ENCODE measurements at regions not wholly inside any gene's neighbourhood (a gene's known extent, or its start where the extent isn't known, plus 50 kb on each side); places are given as distances from the start of the nearest gene placed in this dataset.

DNA sequence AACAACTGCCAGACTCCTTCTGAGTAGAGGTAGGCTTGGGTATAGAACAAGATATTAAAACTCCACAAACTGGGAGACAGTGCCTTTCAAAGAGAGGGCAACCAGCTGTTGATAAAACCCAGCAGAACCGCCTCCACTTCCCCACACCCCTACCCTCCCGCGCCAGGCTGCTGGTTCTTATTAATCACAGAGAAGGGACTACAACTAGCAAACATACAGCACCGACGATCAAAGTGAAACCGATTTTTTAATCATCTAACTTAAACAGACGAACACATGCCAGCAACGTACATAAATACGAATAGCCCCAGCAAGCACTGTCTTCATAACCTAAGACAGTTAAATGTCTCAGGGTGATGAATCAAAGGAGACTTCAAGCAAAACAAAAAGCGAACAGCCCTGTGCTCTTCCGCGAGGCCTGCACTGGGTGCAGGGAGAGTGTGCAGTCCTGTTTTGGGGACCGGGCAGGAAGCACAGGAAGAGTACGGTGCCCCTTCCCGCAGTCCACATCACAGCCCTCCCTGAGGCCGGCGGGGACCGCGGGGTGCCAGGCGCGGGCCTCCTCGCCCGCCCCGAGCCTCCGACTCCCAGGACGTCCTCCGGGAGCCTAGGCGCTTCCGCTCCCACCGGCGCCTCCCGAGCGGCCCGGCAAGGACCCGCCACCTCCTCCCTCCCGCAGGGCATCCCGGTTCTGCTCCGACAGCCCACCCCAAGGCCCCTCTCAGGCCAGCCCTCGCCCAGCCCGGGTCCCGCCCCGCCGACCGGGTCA lies 75.1 kb upstream of the VGLL4 start:
- H3K27ac ChIP-seq = peak overlapping the region; percentile 87 to 99 (median 98)
- no peaks in the 10 kb centered on the region for H3K9me3 ChIP-seq
- TF ChIP-seq POLR2A (IDR thresholded peaks at IDR 0.05) = peak in 2 of 4 donors; percentile 6 to 37
- TF ChIP-seq, protein P1, sequence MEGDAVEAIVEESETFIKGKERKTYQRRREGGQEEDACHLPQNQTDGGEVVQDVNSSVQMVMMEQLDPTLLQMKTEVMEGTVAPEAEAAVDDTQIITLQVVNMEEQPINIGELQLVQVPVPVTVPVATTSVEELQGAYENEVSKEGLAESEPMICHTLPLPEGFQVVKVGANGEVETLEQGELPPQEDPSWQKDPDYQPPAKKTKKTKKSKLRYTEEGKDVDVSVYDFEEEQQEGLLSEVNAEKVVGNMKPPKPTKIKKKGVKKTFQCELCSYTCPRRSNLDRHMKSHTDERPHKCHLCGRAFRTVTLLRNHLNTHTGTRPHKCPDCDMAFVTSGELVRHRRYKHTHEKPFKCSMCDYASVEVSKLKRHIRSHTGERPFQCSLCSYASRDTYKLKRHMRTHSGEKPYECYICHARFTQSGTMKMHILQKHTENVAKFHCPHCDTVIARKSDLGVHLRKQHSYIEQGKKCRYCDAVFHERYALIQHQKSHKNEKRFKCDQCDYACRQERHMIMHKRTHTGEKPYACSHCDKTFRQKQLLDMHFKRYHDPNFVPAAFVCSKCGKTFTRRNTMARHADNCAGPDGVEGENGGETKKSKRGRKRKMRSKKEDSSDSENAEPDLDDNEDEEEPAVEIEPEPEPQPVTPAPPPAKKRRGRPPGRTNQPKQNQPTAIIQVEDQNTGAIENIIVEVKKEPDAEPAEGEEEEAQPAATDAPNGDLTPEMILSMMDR (IDR thresholded peaks at IDR 0.05) = no peak
- WGBS, 2 donors = 1 to 2% methylated on average over 10 to 25 of the region's 44 CpGs
- H3K4me1 ChIP-seq = peaks cover 14 to 58% (median 14%) of the 10 kb centered on the region in 3 donors
- no peaks in the 10 kb centered on the region for H3K27me3 ChIP-seq
- intact Hi-C loops (cut with DNase I) = no loop called here
- DNase-seq = peak; percentile 35
- H3K4me3 ChIP-seq = peak overlapping the region; percentile 69 to 83 (median 80)
- no peaks in the 10 kb centered on the region for H3K36me3 ChIP-seq

DNA sequence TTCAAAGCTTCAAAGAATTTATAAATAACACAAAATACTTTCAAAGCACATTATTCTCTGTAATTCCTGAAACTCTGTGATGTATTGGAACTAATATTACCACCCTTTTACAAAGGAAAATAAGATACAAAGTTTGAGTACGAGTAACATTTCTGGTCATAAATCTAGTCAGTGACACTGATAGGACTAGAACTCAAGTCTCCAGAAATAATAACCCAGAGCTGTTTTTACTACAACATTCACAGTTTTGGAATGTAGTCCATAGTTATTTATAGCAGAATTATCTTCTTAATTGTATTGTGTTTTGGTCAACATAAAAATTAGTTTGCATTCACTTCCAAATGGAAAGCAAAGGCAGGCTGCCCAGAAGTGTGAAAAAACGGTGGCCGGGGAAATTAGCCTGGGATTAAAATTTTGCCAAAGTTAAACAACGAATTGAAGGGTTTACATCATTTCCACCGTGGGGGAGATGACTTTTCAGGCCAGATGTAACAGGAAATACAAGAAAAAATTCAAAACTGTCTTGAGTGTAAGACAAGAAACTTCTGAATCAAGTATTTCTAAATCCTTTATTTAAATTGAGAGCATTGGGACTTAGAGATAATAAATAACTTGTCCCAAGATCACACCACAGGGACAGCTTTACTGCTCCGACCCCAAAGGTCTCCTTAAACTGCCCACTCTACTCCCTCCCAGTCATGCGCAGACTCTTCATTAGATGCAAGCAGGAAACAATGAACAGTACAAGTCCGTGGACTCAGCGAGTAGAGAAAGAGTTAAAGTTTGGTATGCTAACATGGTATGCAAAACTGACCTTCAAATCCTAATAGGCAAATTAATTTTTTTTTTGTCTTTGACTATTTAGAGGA lies 74.3 kb upstream of the VGLL4 start:
- no peak for TF ChIP-seq POLR2A (IDR thresholded peaks at IDR 0.05)
- TF ChIP-seq, protein P1 (IDR thresholded peaks at IDR 0.05) = no peak
- peak overlapping the region; percentile 87 to 99 (median 98) for H3K27ac ChIP-seq
- intact Hi-C loops (cut with DNase I) = no loop called here
- H3K27me3 ChIP-seq = no peaks in the 10 kb centered on the region
- H3K36me3 ChIP-seq = no peaks in the 10 kb centered on the region
- WGBS, 2 donors = 3 to 5% methylated on average over 9 of the region's 9 CpGs
- no peaks in the 10 kb centered on the region for H3K9me3 ChIP-seq
- DNase-seq = no peak
- peak overlapping the region; percentile 69 to 83 (median 80) for H3K4me3 ChIP-seq
- peaks cover 17 to 66% (median 17%) of the 10 kb centered on the region in 3 donors for H3K4me1 ChIP-seq

DNA sequence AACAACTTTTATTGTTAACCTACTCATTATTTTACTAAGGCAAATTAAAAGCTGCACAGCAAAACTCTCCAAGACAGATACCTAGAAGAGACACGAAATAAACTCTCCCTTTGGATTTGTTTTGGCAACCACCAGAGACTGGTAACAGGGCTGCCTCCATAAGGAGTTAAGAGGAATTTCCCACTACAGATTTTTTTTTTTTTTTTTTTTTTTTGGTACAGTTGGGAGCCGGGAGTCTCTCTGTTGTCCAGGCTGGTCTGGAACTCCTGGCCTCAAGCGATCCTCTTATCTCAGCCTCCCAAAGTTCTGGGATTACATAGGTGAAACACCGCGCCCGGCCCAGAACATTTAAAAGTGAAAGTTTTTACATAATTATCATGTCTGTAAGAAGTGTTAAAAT lies 73.6 kb upstream of the VGLL4 start:
- Histone ChIP-seq H3K4me3 (peak overlapping the region in 2 of 4 donors; percentile 80 to 83), H3K9me3 (no peaks in the 10 kb centered on the region), H3K27me3 (no peaks in the 10 kb centered on the region), H3K4me1 (peaks cover 17 to 73% (median 21%) of the 10 kb centered on the region in 3 donors), H3K36me3 (no peaks in the 10 kb centered on the region), H3K27ac (peak overlapping the region; percentile 87 to 99 (median 98))
- WGBS, 2 donors = 22 to 46% methylated on average over 6 of the region's 6 CpGs
- intact Hi-C loops (cut with DNase I) = no loop called here
- TF ChIP-seq, protein P1 (IDR thresholded peaks at IDR 0.05) = no peak
- no peak for DNase-seq

DNA sequence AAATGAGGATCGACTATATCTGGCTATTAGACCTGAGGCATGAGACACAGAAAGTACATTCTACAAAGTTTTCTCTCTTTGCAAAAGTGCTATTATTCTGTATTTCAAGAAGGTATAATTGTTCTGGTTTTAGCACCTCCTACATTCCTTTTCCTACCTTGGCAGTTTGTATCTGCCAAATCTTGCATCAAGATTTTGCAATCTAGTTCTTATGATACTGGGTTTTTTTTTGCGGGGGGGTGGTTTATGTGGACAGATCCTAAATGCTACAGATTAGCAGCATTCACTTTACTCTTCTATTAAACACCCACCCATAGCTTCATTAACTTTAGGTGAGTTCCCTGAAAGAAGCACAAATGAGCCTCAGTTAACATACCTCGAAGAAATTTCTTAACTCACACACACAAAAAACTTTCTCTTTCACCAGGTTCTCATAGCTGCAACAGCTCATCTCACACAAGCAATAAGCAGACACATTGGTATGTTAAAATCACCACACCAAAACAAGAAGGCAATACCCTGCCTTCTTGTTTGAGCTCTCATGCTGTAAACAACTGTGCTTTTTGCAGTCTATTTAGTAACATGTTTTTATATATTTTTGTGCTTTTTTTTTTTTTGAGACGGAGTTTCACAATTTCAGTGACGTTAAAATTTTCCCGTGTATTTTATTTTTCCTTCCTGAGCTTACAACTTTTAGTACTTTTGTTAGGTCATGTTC lies 73.0 kb upstream of the VGLL4 start:
- Histone ChIP-seq H3K36me3 (no peaks in the 10 kb centered on the region), H3K4me3 (peak overlapping the region in 1 of 4 donors; percentile 80), H3K27ac (peak overlapping the region; percentile 87 to 99 (median 98)), H3K9me3 (no peaks in the 10 kb centered on the region), H3K4me1 (peaks cover 17 to 74% (median 27%) of the 10 kb centered on the region in 3 donors), H3K27me3 (no peaks in the 10 kb centered on the region)
- intact Hi-C loops (cut with DNase I) = no loop called here
- no peak for DNase-seq
- no peak for TF ChIP-seq POLR2A (IDR thresholded peaks at IDR 0.05)
- TF ChIP-seq, protein P1 (IDR thresholded peaks at IDR 0.05) = no peak
- WGBS, 2 donors = 17 to 44% methylated on average over 6 of the region's 6 CpGs
